ENCODE measurements at regions not wholly inside any gene's neighbourhood (a gene's known extent, or its start where the extent isn't known, plus 50 kb on each side); places are given as distances from the start of the nearest gene placed in this dataset.

- Histone ChIP-seq H3K4me1 (ENCODE audit: control insufficient read depth in 2 of 3, insufficient read depth in 2 of 3, low read depth in 1 of 3, low read length in 3 of 3) (peaks cover 0 to 8% (median 0%) of the 10 kb centered on the region in 3 donors), H3K9me3 (ENCODE audit: control insufficient read depth in 2 of 3, insufficient read depth in 1 of 3, low read length in 3 of 3) (no peaks in the 10 kb centered on the region), H3K4me3 (ENCODE audit: low read length in 3 of 3) (no peak overlapping the region), H3K27me3 (ENCODE audit: control insufficient read depth, insufficient read depth, low read length) (no peaks in the 10 kb centered on the region), H3K36me3 (ENCODE audit: control insufficient read depth in 2 of 3, insufficient read depth in 3 of 3, low read length in 3 of 3) (no peaks in the 10 kb centered on the region), H3K27ac (ENCODE audit: low read depth in 2 of 2, low read length in 2 of 2) (no peak overlapping the region), H3K9ac (ENCODE audit: low read length in 3 of 3) (no peak overlapping the region)
- no peak for DNase-seq
- FAIRE-seq = no peak
- TF ChIP-seq CTCF (IDR thresholded peaks at IDR 0.05; ENCODE audit: borderline replicate concordance, extremely low read depth, insufficient read depth) = no peak
- intact Hi-C loops (cut with DNase I) = no loop called here
These were observed 103.2 kb upstream of the ESRRB start for GRCh38 chr14:76272774-76273173.

GRCh38 chr14:76273346-76273745 lies 102.6 kb upstream of the ESRRB start:
- FAIRE-seq = no peak

GRCh38 chr14:76274324-76274723 lies 101.6 kb upstream of the ESRRB start:
- H3K4me3 ChIP-seq (ENCODE audit: low read length in 3 of 3) = no peak overlapping the region
- no peak overlapping the region for H3K27ac ChIP-seq (ENCODE audit: low read depth in 2 of 2, low read length in 2 of 2)
- DNase-seq = no peak
- no peaks in the 10 kb centered on the region for H3K27me3 ChIP-seq (ENCODE audit: control insufficient read depth, insufficient read depth, low read length)
- no peaks in the 10 kb centered on the region for H3K9me3 ChIP-seq (ENCODE audit: control insufficient read depth in 2 of 3, insufficient read depth in 1 of 3, low read length in 3 of 3)
- H3K36me3 ChIP-seq (ENCODE audit: control insufficient read depth in 2 of 3, insufficient read depth in 3 of 3, low read length in 3 of 3) = no peaks in the 10 kb centered on the region
- TF ChIP-seq CTCF (IDR thresholded peaks at IDR 0.05; ENCODE audit: borderline replicate concordance, extremely low read depth, insufficient read depth) = no peak
- FAIRE-seq = no peak
- intact Hi-C loops (cut with DNase I) = no loop called here
- no peak overlapping the region for H3K9ac ChIP-seq (ENCODE audit: low read length in 3 of 3)
- H3K4me1 ChIP-seq (ENCODE audit: control insufficient read depth in 2 of 3, insufficient read depth in 2 of 3, low read depth in 1 of 3, low read length in 3 of 3) = no peaks in the 10 kb centered on the region

More at GRCh38 chr14:76273346-76273745, 102.6 kb upstream of the ESRRB start:
- Histone ChIP-seq H3K4me3 (ENCODE audit: low read length in 3 of 3) (no peak overlapping the region), H3K36me3 (ENCODE audit: control insufficient read depth in 2 of 3, insufficient read depth in 3 of 3, low read length in 3 of 3) (no peaks in the 10 kb centered on the region), H3K27me3 (ENCODE audit: control insufficient read depth, insufficient read depth, low read length) (no peaks in the 10 kb centered on the region), H3K27ac (ENCODE audit: low read depth in 2 of 2, low read length in 2 of 2) (no peak overlapping the region), H3K4me1 (ENCODE audit: control insufficient read depth in 2 of 3, insufficient read depth in 2 of 3, low read depth in 1 of 3, low read length in 3 of 3) (peaks cover 0 to 5% (median 0%) of the 10 kb centered on the region in 3 donors), H3K9me3 (ENCODE audit: control insufficient read depth in 2 of 3, insufficient read depth in 1 of 3, low read length in 3 of 3) (no peaks in the 10 kb centered on the region), H3K9ac (ENCODE audit: low read length in 3 of 3) (no peak overlapping the region)
- no peak for DNase-seq
- TF ChIP-seq CTCF (IDR thresholded peaks at IDR 0.05; ENCODE audit: borderline replicate concordance, extremely low read depth, insufficient read depth) = no peak
- intact Hi-C loops (cut with DNase I) = no loop called here

- Histone ChIP-seq H3K9me3 (ENCODE audit: control insufficient read depth in 2 of 3, insufficient read depth in 1 of 3, low read length in 3 of 3) (no peaks in the 10 kb centered on the region), H3K4me1 (ENCODE audit: control insufficient read depth in 2 of 3, insufficient read depth in 2 of 3, low read depth in 1 of 3, low read length in 3 of 3) (no peaks in the 10 kb centered on the region), H3K36me3 (ENCODE audit: control insufficient read depth in 2 of 3, insufficient read depth in 3 of 3, low read length in 3 of 3) (no peaks in the 10 kb centered on the region), H3K9ac (ENCODE audit: low read length in 3 of 3) (no peak overlapping the region), H3K27me3 (ENCODE audit: control insufficient read depth, insufficient read depth, low read length) (no peaks in the 10 kb centered on the region), H3K4me3 (ENCODE audit: low read length in 3 of 3) (no peak overlapping the region), H3K27ac (ENCODE audit: low read depth in 2 of 2, low read length in 2 of 2) (no peak overlapping the region)
- no peak for DNase-seq
- no peak for TF ChIP-seq CTCF (IDR thresholded peaks at IDR 0.05; ENCODE audit: borderline replicate concordance, extremely low read depth, insufficient read depth)
- intact Hi-C loops (cut with DNase I) = no loop called here
- no peak for FAIRE-seq
These were observed 98.3 kb upstream of the ESRRB start for GRCh38 chr14:76277586-76278130.

All from kidney (tissue), 13 donors.